ENCODE measurements at regions not wholly inside any gene's neighbourhood (a gene's known extent, or its start where the extent isn't known, plus 50 kb on each side); places are given as distances from the start of the nearest gene placed in this dataset.

- no peak overlapping the region for H3T11ph ChIP-seq (ENCODE audit: low read length)
- no peak overlapping the region for H3K9ac ChIP-seq (ENCODE audit: extremely low read depth, insufficient read length, low read length)
- no peaks in the 10 kb centered on the region for H3K9me3 ChIP-seq (ENCODE audit: control insufficient read depth, low read depth, low read length)
- no peaks in the 10 kb centered on the region for H4K20me1 ChIP-seq (ENCODE audit: control insufficient read depth, insufficient read depth, insufficient read length)
- H2BK15ac ChIP-seq (ENCODE audit: low read depth, low read length) = no peak overlapping the region
- no peak overlapping the region for H3K27ac ChIP-seq (ENCODE audit: insufficient read length, low read depth, low read length)
- H3K56ac ChIP-seq (ENCODE audit: insufficient read length, low read depth, low read length) = no peak overlapping the region
- no peaks in the 10 kb centered on the region for H3K27me3 ChIP-seq (ENCODE audit: insufficient read depth, low read length)
- H4K5ac ChIP-seq (ENCODE audit: insufficient read length, low read depth, low read length) = no peak overlapping the region
- DNase-seq = no peak
- no peak overlapping the region for H3K14ac ChIP-seq (ENCODE audit: insufficient read depth, low read length)
- H4K91ac ChIP-seq (ENCODE audit: insufficient read length, low read depth, low read length) = no peak overlapping the region
- peaks cover 0 to 5% (median 0%) of the 10 kb centered on the region in 3 experiments; a peak in 1 of 7 replicates for H3K36me3 Mint-ChIP-seq (ENCODE audit: insufficient read depth in 1 of 3, low read depth in 3 of 3)
- no peak overlapping the region for H2BK120ac ChIP-seq (ENCODE audit: low read depth, low read length, poor library complexity, severe bottlenecking)
- no peak overlapping the region for H3K4me3 Mint-ChIP-seq
- H3K79me2 ChIP-seq (ENCODE audit: insufficient read depth, low read length) = no peaks in the 10 kb centered on the region
- H4K8ac ChIP-seq (replicated peaks; ENCODE audit: insufficient read length, low read depth, low read length) = no peak overlapping the region
- H3K4me1 Mint-ChIP-seq = peaks cover 5 to 6% of the 10 kb centered on the region in 2 experiments
- no peaks in the 10 kb centered on the region for H3K23me2 ChIP-seq (ENCODE audit: insufficient read length, low read depth, low read length, poor library complexity, severe bottlenecking)
- H3K27me3 Mint-ChIP-seq (ENCODE audit: low read depth) = no peaks in the 10 kb centered on the region
- no CpG with 5 or more reads among the region's 1 CpG for WGBS (ENCODE audit: extremely low coverage, insufficient read length, low lambda C conversion rate)
- no peak overlapping the region for H3K27ac Mint-ChIP-seq
- no peak overlapping the region for H2BK20ac ChIP-seq (ENCODE audit: low read depth, low read length, poor library complexity, severe bottlenecking)
- H2AK5ac ChIP-seq (ENCODE audit: insufficient read length, low read length) = no peak overlapping the region
- no peaks in the 10 kb centered on the region for H3K79me1 ChIP-seq (ENCODE audit: insufficient read depth, low read depth, low read length, poor library complexity, severe bottlenecking)
- TF ChIP-seq CTCF (conservative IDR thresholded peaks at IDR 0.05) = no peak; the same call in 2 of the 3 replicates
- H3K9me3 Mint-ChIP-seq = peaks cover 2 to 3% of the 10 kb centered on the region in 2 experiments; a peak in 2 of 5 replicates
- no peaks in the 10 kb centered on the region for H3K4me1 ChIP-seq (ENCODE audit: insufficient read depth, low read length)
- H3K18ac ChIP-seq (ENCODE audit: insufficient read length, low read depth, low read length) = no peak overlapping the region
- no peak overlapping the region for H2AFZ ChIP-seq (ENCODE audit: low read length)
- H3K4me2 ChIP-seq (ENCODE audit: insufficient read depth, insufficient read length, low read length) = no peak overlapping the region
- no peak overlapping the region for H3K4ac ChIP-seq (ENCODE audit: low read depth, low read length)
- no peak overlapping the region for H2BK12ac ChIP-seq (ENCODE audit: insufficient read length, low read depth, low read length)
- H3K23ac ChIP-seq (ENCODE audit: insufficient read length, low read depth, low read length) = no peak overlapping the region
- no peak overlapping the region for H2BK5ac ChIP-seq (ENCODE audit: insufficient read length, low read length)
Measured at GRCh38 chr13:107742544-107742943, 472.8 kb downstream of the LIG4 start.

Data from H9 (cell line).